Tibial nerve (tissue), 4 donors: ENCODE measurements at regions not wholly inside any gene's neighbourhood (a gene's known extent, or its start where the extent isn't known, plus 50 kb on each side); places are given as distances from the start of the nearest gene placed in this dataset.

Source experiments
- DNase-seq, 2 donors: peaks; one replicate each; pipeline ENCODE4 v3.0.0-alpha.2; 2019; ENCODE audit warnings: low spot score in 2 of 2
- H3K27ac ChIP-seq, 4 donors: fragments of 200-600 bp; sonication (generic) in 3 of 4; one replicate each; pipeline ENCODE4 v1.5.1; 2017 to 2019; ENCODE audit warnings: mild to moderate bottlenecking in 1 of 4
- H3K27me3 ChIP-seq, 2 donors: fragments of 200-600 bp; sonication (generic) in 1 of 2; one replicate each; pipeline versions ENCODE4 v1.5.1 to v1.6.0; 2017 to 2019
- H3K36me3 ChIP-seq, 3 donors: fragments of 200-600 bp; sonication (generic); one replicate each; pipeline ENCODE4 v1.5.1; 2018 to 2019
- H3K4me1 ChIP-seq, 4 donors: fragments of 200-600 bp; sonication (generic) in 3 of 4; one replicate each; pipeline ENCODE4 v1.5.1; 2017 to 2019
- H3K4me3 ChIP-seq, 4 donors: fragments of 200-600 bp; sonication (generic) in 3 of 4; one replicate each; pipeline ENCODE4 v1.5.1; 2017 to 2019; ENCODE audit warnings: mild to moderate bottlenecking in 1 of 4, moderate library complexity in 1 of 4
- H3K9me3 ChIP-seq, 4 donors: fragments of 200-600 bp; sonication (generic) in 3 of 4; one replicate each; pipeline ENCODE4 v1.5.1; 2017 to 2019
- CTCF ChIP-seq, 5 experiments: fragments of 200-600 bp in 3 of 5; fragments of 450-650 bp in 2 of 5; sonication (generic) in 3 of 5; IDR thresholded peaks; one replicate each; pipeline ENCODE4 v1.5.1; 2016 to 2019; ENCODE audit warnings: antibody characterized with exemption in 5 of 5, mild to moderate bottlenecking in 3 of 5, moderate library complexity in 2 of 5
- EP300 ChIP-seq, 2 donors: sonication (generic); formaldehyde crosslinking; IDR thresholded peaks; one replicate each; pipeline ENCODE4 v1.6.1; 2017; ENCODE audit warnings: antibody characterized with exemption in 2 of 2, mild to moderate bottlenecking in 1 of 2
- POLR2A ChIP-seq, 2 donors: fragments of 450-650 bp; IDR thresholded peaks; one replicate each; pipeline ENCODE4 v1.6.1; 2017; ENCODE audit warnings: antibody characterized with exemption in 2 of 2, mild to moderate bottlenecking in 2 of 2, moderate library complexity in 2 of 2
- WGBS, 2 donors: methylation state at CpG; one replicate each; pipeline ENCODE4 v1.1.5; 2018; 5-methylcytosine and 5-hydroxymethylcytosine counted together

DNA sequence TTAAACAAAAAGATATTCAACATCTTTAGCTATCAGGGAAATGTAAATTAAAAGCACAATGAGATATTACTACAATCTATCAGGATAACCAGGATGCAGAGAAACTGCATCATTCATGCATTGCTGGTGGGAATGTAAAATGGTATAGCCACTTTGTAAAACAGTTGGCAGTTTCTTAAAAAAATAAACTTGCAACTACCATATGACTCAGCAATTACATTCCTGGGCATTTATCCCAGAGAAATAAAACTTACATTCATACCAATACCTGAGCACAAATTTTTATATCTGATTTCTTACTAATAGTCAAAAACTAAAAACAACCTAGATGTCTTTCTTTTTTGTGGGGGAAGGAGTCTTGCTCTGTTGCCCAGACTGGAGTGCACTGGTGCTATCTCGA is 190.3 kb upstream of the TAB2 start:
- TF ChIP-seq EP300 (IDR thresholded peaks at IDR 0.05) (no peak), POLR2A (IDR thresholded peaks at IDR 0.05) (no peak), CTCF (IDR thresholded peaks at IDR 0.05) (no peak)
- no peaks in the 10 kb centered on the region for H3K27me3 ChIP-seq
- H3K4me3 ChIP-seq, result no peak overlapping the region
- no peaks in the 10 kb centered on the region for H3K36me3 ChIP-seq
- DNase-seq, result no peak
- no peaks in the 10 kb centered on the region for H3K4me1 ChIP-seq
- 90 to 100% methylated on average over 1 of the region's 1 CpG for WGBS, 2 donors
- H3K9me3 ChIP-seq, result no peaks in the 10 kb centered on the region
- no peak overlapping the region for H3K27ac ChIP-seq

GRCh38 chr6:149128489-149129145 is 188.9 kb upstream of the TAB2 start:
- Histone ChIP-seq H3K4me1 (no peaks in the 10 kb centered on the region), H3K4me3 (no peak overlapping the region), H3K36me3 (no peaks in the 10 kb centered on the region), H3K27ac (no peak overlapping the region), H3K27me3 (no peaks in the 10 kb centered on the region), H3K9me3 (no peaks in the 10 kb centered on the region)
- 53 to 73% methylated on average over 5 of the region's 5 CpGs for WGBS, 2 donors
- TF ChIP-seq POLR2A (IDR thresholded peaks at IDR 0.05) (no peak), EP300 (IDR thresholded peaks at IDR 0.05) (no peak), CTCF (IDR thresholded peaks at IDR 0.05) (no peak)
- no peak for DNase-seq

DNA sequence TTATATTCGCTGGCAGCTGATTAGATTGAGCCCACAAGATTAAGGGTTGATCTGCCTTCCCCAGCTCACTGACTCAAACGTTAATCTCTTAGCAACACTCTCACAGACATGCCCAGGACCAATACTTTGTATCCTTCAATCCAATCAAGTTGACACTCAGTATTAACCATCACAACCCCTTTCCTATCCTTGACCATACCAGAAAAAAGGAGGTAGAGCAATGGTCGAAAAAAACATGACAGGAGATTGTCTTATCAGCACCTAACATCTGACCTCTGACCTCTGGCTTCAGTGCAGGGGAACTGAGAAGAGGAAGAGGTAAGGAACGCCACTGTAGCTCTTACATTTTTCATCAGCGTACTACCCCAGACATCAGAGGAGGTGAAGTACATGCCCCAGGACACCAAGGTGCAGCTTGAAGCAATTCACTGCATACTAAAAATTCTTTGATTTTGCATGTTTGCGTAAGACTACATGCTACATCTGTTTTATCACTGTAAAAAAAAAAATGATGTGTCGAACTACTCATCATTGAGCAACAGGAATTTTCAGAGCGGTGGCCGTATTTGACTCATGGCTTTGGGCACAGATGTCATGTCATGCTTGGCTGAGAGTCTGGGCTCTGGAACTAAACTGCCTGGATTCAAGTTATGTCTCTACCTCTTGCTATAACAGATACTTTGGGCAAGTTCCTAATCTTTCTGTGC is 188.0 kb upstream of the TAB2 start:
- Histone ChIP-seq H3K4me3 (no peak overlapping the region), H3K27ac (no peak overlapping the region), H3K4me1 (peaks cover 0 to 5% (median 0%) of the 10 kb centered on the region in 4 donors), H3K36me3 (no peaks in the 10 kb centered on the region), H3K9me3 (no peaks in the 10 kb centered on the region), H3K27me3 (no peaks in the 10 kb centered on the region)
- TF ChIP-seq CTCF (IDR thresholded peaks at IDR 0.05) (no peak), EP300 (IDR thresholded peaks at IDR 0.05) (peak in 1 of 2 donors; percentile 37), POLR2A (IDR thresholded peaks at IDR 0.05) (no peak)
- 68 to 84% methylated on average over 9 of the region's 9 CpGs for WGBS, 2 donors
- peak; percentile 28 to 60 for DNase-seq

GRCh38 chr6:149130090-149130489 is 187.4 kb upstream of the TAB2 start:
- TF ChIP-seq POLR2A (IDR thresholded peaks at IDR 0.05) (no peak), CTCF (IDR thresholded peaks at IDR 0.05) (no peak), EP300 (IDR thresholded peaks at IDR 0.05) (no peak)
- DNase-seq, result no peak
- 75 to 85% methylated on average over 1 of the region's 1 CpG for WGBS, 2 donors
- Histone ChIP-seq H3K4me1 (peaks cover 0 to 10% (median 0%) of the 10 kb centered on the region in 4 donors), H3K27me3 (no peaks in the 10 kb centered on the region), H3K9me3 (no peaks in the 10 kb centered on the region), H3K36me3 (no peaks in the 10 kb centered on the region), H3K27ac (no peak overlapping the region), H3K4me3 (no peak overlapping the region)

GRCh38 chr6:149130508-149130907 is 187.0 kb upstream of the TAB2 start:
- WGBS, 2 donors, result 69 to 78% methylated on average over 7 of the region's 7 CpGs
- no peaks in the 10 kb centered on the region for H3K9me3 ChIP-seq
- TF ChIP-seq POLR2A (IDR thresholded peaks at IDR 0.05) (no peak), EP300 (IDR thresholded peaks at IDR 0.05) (no peak), CTCF (IDR thresholded peaks at IDR 0.05) (no peak)
- H3K36me3 ChIP-seq, result no peaks in the 10 kb centered on the region
- no peak for DNase-seq
- no peak overlapping the region for H3K4me3 ChIP-seq
- no peaks in the 10 kb centered on the region for H3K27me3 ChIP-seq
- H3K27ac ChIP-seq, result no peak overlapping the region
- peaks cover 0 to 14% (median 0%) of the 10 kb centered on the region in 4 donors for H3K4me1 ChIP-seq
